ENCODE measurements at regions not wholly inside any gene's neighbourhood (a gene's known extent, or its start where the extent isn't known, plus 50 kb on each side); places are given as distances from the start of the nearest gene placed in this dataset.

DNA sequence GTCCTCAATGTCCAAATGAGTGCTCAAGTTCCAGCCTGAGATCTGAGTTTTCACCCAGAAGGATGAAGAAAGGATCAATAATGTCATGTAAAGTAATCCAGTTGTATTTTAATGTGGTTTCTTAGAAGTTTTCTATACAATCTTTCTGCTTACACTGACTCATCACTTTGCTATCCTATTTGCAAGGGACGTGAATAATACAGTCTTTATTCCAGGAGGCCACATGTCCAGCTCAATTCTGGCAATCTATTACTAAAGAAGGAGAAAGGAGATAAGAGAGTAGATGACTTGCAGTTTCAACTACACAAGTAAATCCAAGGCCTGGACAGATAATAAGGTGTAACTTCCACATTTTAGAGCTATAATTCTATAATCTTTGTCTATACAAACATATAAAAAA lies 601.1 kb upstream of the SETBP1 start:
- TF ChIP-seq POLR2A (IDR thresholded peaks at IDR 0.05; ENCODE audit: extremely low read depth, insufficient read length), result no peak
- TF ChIP-seq, protein P1, sequence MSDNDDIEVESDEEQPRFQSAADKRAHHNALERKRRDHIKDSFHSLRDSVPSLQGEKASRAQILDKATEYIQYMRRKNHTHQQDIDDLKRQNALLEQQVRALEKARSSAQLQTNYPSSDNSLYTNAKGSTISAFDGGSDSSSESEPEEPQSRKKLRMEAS (IDR thresholded peaks at IDR 0.05; ENCODE audit: low read depth, low read length), result no peak
- no peak overlapping the region for H3K4me3 ChIP-seq (ENCODE audit: low read depth, low read length)
- DNase-seq (ENCODE audit: low read depth), result no peak

DNA sequence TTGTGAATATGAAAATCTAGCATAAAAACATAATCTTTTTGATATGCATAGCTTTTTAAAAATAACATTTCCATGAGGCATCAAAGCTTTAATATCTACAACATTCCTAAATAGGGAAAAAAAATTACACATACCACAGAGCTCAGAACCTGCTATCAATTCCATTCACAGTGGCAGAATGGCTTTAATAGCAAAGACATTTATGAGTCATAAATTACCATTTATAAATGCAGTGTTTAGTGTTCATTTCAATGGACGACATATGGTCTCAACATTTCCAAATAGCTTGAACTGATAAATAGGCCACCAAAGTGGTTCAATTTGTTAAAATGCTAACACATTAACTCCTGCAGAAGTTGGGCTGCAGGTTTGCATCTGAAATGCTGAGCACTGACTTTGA lies 600.6 kb upstream of the SETBP1 start:
- H3K4me3 ChIP-seq (ENCODE audit: low read depth, low read length), result no peak overlapping the region
- DNase-seq (ENCODE audit: low read depth), result no peak
- no peak for TF ChIP-seq POLR2A (IDR thresholded peaks at IDR 0.05; ENCODE audit: extremely low read depth, insufficient read length)
- TF ChIP-seq, protein P2, sequence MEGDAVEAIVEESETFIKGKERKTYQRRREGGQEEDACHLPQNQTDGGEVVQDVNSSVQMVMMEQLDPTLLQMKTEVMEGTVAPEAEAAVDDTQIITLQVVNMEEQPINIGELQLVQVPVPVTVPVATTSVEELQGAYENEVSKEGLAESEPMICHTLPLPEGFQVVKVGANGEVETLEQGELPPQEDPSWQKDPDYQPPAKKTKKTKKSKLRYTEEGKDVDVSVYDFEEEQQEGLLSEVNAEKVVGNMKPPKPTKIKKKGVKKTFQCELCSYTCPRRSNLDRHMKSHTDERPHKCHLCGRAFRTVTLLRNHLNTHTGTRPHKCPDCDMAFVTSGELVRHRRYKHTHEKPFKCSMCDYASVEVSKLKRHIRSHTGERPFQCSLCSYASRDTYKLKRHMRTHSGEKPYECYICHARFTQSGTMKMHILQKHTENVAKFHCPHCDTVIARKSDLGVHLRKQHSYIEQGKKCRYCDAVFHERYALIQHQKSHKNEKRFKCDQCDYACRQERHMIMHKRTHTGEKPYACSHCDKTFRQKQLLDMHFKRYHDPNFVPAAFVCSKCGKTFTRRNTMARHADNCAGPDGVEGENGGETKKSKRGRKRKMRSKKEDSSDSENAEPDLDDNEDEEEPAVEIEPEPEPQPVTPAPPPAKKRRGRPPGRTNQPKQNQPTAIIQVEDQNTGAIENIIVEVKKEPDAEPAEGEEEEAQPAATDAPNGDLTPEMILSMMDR (IDR thresholded peaks at IDR 0.05; ENCODE audit: low read depth, low read length), result no peak
- TF ChIP-seq, protein P1 (IDR thresholded peaks at IDR 0.05; ENCODE audit: low read depth, low read length), result no peak
- no peak for TF ChIP-seq MYC (IDR thresholded peaks at IDR 0.05; ENCODE audit: low read depth, low read length)

GRCh38 chr18:44089732-44090131 lies 591.0 kb upstream of the SETBP1 start:
- no peak overlapping the region for H3K4me3 ChIP-seq (ENCODE audit: low read depth, low read length)
- no peak for DNase-seq (ENCODE audit: low read depth)
- TF ChIP-seq, protein P2 (IDR thresholded peaks at IDR 0.05; ENCODE audit: low read depth, low read length), result no peak

GRCh38 chr18:44090453-44090852 lies 590.2 kb upstream of the SETBP1 start:
- TF ChIP-seq, protein P1 (IDR thresholded peaks at IDR 0.05; ENCODE audit: low read depth, low read length), result no peak
- no peak for TF ChIP-seq MYC (IDR thresholded peaks at IDR 0.05; ENCODE audit: low read depth, low read length)
- TF ChIP-seq, protein P2 (IDR thresholded peaks at IDR 0.05; ENCODE audit: low read depth, low read length), result no peak
- TF ChIP-seq POLR2A (IDR thresholded peaks at IDR 0.05; ENCODE audit: extremely low read depth, insufficient read length), result no peak
- H3K4me3 ChIP-seq (ENCODE audit: low read depth, low read length), result no peak overlapping the region
- DNase-seq (ENCODE audit: low read depth), result no peak

DNA sequence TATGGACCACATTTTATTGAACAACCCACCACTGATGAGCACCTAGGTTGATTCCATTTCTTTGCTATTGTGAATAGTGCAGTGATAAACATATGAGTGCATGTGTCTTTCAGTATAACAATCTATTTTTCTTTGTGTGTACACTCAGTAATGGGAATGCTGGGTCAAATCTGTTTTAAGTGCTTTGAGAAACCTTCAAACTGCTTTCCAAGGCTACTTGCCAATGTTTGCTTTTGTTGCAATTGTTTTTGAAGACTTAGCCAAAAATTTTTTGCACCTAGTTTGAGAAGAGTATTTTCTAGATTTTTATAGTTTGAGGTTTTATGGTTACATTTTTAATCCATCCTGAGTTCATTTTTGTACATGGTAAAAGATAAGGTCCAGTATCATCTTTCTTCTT lies 587.4 kb upstream of the SETBP1 start:
- TF ChIP-seq, protein P2 (IDR thresholded peaks at IDR 0.05; ENCODE audit: low read depth, low read length), result no peak
- TF ChIP-seq MYC (IDR thresholded peaks at IDR 0.05; ENCODE audit: low read depth, low read length), result no peak
- TF ChIP-seq POLR2A (IDR thresholded peaks at IDR 0.05; ENCODE audit: extremely low read depth, insufficient read length), result no peak
- TF ChIP-seq, protein P1 (IDR thresholded peaks at IDR 0.05; ENCODE audit: low read depth, low read length), result no peak
- H3K4me3 ChIP-seq (ENCODE audit: low read depth, low read length), result no peak overlapping the region
- no peak for DNase-seq (ENCODE audit: low read depth)

DNA sequence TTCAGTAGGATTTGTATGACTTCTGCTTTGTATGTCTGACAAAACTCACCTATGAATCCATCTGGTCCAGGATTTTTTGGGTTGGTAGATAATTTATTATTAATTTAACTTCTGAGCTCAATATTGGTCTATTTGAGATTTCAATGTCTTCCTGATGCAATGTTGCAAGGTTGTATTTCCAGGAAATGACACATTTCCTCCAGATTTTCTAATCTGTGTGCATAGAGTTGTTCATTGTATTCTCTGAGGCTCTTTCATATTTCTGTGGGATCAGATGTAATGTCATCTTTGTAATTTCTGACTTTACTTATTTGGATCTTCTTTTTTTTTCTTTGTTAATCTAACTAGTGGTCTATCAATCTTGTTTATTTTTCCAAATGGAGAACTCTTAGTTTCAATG lies 584.7 kb upstream of the SETBP1 start:
- TF ChIP-seq MYC (IDR thresholded peaks at IDR 0.05; ENCODE audit: low read depth, low read length), result no peak
- TF ChIP-seq, protein P2 (IDR thresholded peaks at IDR 0.05; ENCODE audit: low read depth, low read length), result no peak
- TF ChIP-seq, protein P1 (IDR thresholded peaks at IDR 0.05; ENCODE audit: low read depth, low read length), result no peak
- TF ChIP-seq POLR2A (IDR thresholded peaks at IDR 0.05; ENCODE audit: extremely low read depth, insufficient read length), result no peak
- no peak for DNase-seq (ENCODE audit: low read depth)
- H3K4me3 ChIP-seq (ENCODE audit: low read depth, low read length), result no peak overlapping the region
